NK-92 treated with Interleukin-12 subunit alpha and Interleukin-12 subunit beta, amount 100 ng/mL, for 24 hours (cell line): ENCODE measurements at regions not wholly inside any gene's neighbourhood (a gene's known extent, or its start where the extent isn't known, plus 50 kb on each side); places are given as distances from the start of the nearest gene placed in this dataset.
"Not testable (repeated sequence)": the region's sequence is repeated elsewhere in the genome, so short reads cannot be mapped to it uniquely, and the experiment has no call there.

ENCODE experiments used
- DNase-seq: peaks from one replicate; lab custom pipeline; 2025; lab: John Stamatoyannopoulos, UW

DNA sequence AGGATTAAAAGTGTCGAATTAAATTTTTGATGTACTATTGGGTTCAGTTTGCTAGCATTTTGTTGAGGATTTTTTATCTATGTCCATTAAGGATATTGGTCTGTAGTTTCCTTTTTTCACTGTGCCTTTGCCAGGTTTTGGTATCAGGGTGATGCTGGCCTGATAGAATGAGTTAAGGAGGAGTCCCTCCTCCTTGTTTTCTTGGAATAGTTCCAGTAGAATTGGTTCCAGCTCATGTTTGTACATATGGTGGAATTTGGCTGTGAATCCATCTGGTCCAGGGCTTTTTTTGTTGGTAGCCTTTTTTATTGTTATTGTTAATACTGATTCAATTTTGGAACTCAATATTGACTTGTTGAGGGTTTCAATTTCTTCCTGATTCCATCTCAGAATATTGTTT lies 141.8 kb downstream of the SIM1 start:
- DNase-seq, result no peak

DNA sequence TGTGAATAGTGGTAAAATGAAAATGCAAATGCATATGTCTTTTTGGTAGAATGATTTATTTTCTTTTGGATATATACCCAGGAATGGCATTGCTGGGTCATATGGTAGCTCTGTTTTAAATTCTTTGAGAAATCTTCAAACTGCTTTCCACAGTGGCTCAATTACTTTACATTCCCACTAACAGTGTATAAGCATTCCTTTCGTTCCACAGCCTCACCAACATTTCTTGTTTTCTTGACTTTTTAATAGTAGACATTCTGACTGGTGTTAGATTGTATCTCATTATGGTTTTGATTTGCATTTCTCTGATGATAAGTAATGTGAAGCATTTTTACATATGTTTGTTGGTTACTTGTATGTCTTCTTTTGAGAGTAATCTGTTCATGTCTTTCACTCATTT lies 144.0 kb downstream of the SIM1 start:
- no peak for DNase-seq

DNA sequence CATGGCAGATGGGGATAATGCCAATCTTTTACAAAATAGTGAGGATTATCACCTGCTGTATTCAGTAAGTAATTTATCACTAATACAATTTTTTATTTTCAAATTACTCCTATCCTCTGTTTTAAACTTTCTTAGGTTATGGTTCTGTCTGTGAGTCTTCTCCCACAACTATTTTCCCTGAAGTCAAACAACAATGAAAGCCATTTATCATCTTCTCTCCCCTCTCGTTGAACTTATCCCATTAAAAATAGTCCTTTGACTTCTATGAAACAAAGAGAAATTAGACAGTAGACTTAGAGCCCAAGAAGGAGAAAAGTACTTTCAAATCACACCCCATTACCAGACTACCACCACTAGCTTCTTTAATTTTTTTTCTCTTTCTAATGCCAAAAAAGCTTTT lies 147.7 kb downstream of the SIM1 start:
- DNase-seq, result no peak

DNA sequence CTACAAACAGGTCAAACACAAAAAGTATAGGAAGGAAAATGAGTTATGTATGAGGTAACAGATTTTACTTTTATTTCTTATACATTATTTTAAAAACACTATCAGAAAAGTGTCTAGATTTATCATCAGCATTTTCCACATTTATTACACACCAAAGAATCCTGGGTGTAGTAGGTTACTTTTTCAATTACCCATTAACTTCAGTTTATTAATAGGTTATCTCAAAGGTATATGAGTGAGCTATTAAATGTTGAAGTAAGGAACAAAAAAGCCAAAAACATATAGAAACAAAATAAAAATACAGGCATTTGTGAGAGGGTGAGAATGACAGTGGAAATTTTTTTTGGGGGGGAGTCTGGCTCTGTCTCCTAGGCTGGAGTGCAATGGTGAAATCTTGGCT lies 150.5 kb downstream of the SIM1 start:
- no peak for DNase-seq

DNA sequence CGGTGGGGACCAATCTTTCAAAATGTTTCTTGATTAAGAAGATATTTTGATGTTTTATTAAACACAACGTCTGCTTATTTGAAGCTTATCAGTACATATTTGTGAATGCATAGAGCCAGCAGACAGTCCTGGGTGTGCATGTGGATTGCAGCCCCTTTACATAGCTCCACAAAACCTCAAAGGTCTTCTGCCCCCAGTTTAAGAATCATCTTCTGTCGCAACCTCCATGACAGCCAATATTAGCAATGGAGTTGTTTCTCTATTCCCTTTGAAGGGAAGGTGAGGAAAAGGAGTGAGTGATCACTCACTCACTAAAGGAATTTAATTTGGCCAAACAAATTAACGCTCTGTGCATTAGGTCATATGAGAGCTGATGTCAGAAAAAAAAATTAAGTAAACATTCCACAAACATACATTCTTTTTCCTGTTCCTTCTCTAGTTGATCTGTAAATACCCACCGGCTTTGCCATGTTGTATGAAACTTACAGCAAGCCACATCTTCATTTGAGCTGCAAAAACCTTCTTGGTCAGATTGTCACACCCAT lies 152.9 kb downstream of the SIM1 start:
- no peak for DNase-seq

DNA sequence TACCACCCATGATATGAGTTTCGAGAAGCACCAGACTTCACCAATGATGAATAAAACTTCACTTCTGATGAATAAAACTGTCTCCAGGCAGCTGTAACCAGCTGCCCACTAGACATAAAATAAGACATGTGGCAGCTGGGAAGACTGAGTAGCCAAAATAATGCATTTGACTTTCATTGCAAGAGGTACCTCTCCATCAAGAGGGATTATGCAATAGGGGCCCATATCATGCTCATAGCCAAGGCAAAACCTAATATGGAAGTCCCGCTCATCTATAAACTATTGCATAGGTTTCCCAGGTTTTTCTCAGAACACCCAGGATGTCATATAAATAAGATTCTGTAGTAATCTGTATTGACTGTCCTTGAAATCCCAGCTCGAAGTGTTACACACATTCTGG lies 155.5 kb downstream of the SIM1 start:
- DNase-seq, result no peak

DNA sequence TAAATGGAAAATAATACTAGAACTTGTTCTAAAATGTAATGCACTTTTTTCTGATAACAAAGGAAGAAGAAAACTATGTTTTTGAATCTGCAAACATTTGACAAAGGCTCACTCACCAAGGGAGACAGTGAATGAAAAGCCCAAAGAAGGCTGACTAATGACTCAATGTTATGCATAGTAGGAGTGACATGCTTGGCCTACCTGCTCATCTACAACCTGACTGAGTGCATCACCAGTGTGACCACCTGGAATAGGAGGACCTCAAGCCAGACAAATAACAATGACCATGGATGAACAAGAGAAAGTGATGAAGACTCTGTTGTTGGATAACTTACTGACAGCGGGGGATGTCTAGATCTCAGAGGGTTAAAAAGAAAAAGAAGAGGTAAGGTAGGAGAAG lies 157.2 kb downstream of the SIM1 start:
- DNase-seq, result no peak

DNA sequence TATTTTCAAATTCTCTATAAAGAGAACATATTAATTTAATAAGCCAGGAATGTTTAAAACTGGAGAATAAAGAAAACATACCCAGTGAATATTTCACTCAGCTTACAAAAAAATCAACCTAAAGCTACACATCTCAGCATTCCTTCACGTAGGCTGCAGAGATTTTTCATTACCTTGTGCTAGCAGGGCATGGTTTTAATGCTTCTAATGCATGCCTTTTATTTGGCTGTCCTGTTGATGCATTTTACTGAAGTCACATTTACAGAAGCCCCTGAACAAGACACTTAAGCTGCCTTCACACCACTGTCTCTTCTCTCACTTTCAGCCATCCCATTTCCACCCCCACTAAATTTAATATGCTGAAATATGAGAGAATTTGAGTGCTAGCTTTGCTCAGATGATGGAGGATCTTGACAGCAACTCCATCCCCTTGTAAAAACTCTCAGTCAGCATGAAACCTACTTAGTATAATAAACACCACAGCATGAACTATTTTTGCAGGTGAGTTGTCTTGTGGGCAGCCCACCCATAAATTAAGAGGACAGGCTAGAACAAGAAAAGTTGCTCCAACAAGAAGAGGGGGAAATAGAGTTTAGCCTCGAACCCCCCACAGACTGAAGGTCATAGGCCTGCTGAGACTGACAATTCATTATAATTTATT lies 159.4 kb downstream of the SIM1 start:
- no peak for DNase-seq

DNA sequence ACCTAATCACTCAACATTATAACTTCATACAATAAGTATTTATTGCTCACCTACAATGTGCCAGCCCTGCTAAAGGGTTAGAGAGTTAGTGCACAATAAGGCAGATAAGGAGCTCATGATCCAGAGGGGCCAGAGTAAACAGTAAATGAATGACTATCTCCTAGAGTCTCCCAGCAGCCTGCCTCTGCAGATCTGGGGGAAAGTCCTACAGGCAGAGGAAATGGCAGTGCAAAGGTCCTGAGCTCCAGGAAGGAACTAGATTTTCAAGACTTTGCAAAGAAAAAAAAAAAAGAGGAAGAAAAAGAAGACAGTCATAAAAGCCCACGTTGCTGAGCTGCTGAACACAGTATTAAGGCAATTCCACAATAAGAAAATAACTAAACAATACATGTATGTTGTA lies 160.1 kb downstream of the SIM1 start:
- no peak for DNase-seq

DNA sequence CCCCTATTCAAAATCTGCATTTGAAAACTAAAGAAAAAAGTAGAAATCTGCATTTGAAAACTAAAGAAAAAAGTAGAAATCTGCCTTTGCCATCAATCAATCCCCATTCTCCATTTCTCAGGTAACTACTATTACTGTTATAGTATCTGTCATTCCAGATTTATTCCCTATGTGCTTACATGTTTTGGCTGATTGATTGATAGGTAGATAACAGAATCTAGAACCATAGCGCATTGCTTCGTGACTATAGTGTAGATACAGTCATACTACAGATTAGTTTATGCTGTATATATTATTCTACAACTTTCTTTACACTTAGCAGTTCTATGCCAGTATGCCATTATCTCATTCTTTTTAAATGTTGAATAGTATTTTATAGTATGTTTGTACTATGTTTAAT lies 163.0 kb downstream of the SIM1 start:
- DNase-seq, result no peak

DNA sequence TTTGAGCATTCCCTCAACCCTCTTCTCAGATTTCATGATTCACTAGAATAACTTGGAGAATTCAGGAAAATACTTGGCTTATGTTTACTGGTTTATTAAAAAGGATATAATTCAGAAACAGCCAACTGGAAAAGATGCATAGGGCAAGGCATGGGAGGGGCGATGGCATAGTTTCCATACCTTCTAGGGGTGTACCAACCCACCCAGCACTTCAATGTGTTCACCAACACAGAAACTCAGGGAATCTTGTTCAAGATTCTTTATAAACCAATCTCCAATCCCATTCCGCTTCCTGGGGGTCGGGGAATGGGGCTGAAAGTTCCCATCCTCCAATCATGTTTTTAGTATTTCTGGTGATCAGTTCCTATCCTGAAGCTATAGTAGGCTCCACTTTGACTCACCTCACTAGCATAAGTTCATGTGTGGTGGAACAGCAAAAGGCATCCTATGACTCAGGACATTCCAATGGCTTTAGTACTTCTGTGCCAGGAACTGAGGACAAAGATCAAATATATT lies 164.4 kb downstream of the SIM1 start:
- DNase-seq, result no peak

DNA sequence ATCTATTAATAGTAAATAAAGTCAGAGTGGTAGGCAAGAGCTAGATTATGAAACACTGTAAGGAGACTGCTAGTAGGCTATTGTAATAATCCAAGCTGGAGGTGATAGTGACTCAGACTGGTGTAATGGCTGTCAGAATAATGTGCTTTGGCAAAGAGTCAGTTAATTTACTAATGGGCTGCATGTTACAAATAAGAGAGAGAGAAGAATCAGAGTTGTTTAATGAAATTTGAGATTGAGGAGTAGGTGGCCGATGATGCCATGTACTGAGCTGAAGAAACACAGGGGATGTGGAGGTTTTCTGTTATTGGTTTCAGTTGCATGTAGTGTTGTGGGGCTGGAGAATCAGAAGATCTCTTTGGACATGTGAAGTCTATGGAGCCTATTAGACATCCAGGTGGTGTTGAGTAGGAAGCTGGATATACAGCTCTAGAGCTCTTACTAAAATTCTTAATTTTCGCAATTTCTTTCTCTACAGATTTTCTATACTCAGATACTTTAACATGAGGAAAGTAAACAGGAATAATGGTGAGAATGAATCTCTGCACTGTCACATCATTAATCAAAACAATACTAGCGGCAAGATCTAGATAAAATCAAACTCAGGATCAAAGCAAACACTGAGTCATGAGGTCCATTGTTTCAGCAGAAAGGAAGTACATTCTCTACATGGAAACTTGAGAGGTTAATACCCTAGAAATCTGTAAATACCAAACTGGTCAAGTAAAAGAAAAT lies 167.7 kb downstream of the SIM1 start:
- DNase-seq, result no peak

DNA sequence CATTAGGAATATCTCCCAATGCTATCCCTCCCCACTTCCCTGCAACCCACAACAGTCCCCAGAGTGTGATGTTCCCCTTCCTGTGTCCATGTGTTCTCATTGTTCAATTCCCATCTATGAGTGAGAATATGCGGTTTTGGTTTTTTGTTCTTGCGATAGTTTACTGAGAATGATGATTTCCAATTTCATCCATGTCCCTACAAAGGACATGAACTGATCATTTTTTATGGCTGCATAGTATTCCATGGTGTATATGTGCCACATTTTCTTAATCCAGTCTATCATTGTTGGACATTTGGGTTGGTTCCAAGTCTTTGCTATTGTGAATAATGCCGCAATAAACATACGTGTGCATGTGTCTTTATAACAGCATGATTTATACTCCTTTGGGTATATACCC lies 169.5 kb downstream of the SIM1 start:
- not testable (repeated sequence) for DNase-seq

DNA sequence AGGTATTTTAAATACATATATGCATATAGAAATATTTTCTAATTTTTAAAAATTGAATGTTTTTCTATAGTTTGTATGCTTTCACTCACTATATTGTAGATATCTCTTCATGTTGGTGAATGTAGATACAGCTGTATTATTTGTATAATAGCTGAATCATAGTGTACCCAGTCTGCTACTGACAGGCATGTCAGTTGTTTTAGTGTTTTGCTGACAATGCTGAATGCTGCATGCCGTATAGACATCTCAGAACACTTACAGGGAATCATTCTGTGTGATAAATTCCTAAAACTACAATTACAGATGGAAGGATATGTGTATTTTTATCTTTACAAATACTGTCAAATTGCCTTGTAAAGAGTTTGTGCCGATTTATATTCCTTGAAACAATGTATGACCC lies 175.4 kb downstream of the SIM1 start:
- DNase-seq, result no peak

DNA sequence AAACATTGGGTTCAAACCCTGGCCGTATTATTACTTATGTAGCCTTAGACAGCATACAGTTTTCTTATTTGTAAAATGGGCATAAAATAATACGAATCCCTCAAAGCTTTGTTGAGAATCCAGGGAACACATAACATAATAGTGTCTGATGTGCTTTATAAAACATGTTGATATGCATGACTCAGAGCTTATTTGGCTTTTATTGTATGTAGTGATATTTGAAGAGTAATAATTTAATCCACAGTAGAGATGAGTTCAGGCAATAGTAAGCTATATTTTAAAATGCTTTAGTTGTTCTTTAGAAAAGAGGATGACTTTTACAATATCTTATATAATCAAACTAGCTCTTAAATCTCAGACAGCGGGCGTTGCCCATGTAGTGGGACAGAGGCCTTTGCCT lies 176.4 kb downstream of the SIM1 start:
- no peak for DNase-seq

DNA sequence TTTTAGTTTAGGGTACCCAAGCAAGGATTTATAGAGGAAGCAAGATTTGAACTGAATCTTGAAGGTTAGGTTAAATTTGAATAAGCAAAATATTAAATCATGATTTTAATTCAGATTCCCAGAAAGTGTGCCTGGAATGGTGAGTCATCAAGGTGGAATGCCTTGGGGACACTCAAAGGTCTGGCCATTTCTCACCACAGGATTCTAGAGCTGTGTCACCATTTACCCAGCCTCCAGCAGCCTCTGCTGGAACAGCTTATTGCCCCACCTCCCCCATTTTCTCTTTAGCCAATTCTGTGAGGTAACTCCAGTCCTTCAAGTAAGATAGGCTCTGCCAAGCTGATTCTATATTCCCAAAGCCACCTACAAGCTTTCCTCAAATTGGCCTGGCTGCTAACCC lies 181.4 kb downstream of the SIM1 start:
- DNase-seq, result no peak

DNA sequence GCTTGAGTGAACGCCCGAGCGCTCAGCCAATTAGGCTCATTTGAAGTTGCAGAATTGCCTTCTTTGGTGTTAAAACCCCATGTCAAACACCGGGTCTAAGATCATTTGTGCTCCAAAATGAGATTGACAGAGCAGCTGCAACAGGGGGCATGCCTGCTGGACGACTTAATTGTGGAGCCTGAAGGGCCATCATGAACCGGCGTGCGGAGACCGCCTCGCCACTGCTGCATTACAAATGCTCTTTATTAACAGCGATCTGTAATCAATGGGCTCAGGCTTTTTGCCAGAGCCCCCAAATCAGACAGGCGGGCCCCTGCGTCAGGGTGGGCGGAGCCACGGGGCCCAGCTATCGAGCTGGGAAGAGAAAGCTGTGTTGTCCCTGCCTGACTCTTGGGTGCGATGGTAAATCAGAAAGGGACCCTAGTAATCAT lies 183.2 kb downstream of the SIM1 start:
- no peak for DNase-seq

DNA sequence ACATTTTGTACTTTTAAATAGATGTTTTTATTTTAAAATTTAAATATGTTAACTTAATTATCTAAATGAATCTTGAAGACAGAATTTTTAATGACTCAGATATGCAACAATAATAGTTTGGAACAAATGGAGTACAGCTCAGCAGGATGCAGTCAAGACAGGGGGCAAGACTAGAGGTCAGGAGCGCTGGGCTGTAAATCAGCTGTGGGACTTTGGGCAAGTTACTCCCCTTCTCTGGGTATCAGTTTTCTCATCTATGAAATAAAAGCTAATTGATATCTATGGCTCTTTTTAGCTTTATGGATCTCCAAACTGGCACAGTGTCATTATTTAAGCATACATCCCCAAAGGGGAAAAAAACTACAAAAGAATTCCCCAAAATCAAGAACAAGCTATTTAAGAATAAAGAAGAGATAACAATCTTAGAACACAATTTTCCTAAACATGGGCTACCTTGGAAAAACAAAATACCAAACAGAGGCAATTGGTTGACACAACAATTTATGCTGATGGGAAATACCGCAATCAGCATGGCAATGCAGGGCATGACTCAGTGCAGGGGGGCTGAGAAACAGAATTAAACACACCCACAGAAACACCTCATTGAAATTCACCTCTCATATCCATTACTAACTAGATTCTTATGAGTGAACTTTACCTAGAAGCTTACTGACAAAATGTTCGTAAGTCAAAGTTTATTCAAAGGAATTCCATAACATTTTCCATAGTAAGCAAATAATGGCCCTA lies 188.2 kb downstream of the SIM1 start:
- DNase-seq, result no peak

DNA sequence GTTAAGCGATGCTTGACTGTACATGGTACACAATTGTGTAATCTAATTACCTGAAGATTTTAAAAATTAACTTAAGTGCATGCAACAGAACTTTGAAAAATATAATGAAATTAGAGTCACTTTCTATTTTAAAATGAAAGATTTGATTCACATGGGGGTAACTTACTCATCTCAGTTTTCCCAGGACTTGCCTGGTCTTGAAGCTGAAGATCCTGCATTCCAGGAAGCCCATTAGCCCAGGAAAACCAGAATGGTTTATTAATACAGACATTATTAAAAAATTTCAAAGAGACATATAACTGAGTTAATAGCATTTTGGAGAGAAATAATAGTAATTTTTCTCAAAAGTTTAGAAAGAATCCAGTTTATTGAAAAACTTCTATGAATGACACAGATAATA lies 190.6 kb downstream of the SIM1 start:
- DNase-seq, result no peak

DNA sequence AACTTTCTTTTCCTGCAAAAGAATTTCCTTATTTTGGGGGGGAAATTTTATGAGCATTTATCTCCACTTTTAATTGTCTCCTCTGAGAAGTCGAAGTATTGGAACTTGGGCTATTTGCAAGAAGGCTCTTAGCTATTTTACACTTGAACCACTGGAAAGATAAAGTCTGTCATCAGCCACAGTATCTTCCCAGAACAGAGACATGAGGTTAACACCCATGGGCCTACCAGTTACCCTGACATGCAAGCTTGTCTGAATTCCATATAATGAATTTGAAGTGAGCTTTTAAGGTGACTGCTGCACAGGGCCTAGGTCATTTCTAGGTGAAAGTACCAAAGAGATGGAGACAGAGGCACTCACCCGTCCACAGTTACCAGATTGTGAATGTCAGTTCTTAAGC lies 193.1 kb downstream of the SIM1 start:
- DNase-seq, result no peak

DNA sequence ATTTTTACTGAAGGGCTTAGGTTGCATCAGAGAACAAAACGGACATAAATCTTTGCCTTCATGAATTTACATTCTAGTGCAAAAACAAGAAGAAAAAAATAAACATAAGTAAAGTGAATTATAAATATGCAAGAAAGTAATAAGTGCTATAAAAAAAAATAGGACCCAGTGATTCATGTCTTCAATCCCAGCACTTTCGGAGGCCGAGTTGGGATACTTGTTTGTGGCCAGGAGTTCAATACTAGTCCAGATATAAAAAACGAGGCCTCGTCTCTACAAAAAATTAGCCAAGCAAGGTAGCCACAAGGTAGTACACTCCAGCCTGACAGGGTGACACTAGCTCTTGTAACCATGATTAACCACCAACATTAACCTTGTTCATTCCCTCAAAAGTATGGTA lies 193.5 kb downstream of the SIM1 start:
- DNase-seq, result no peak

DNA sequence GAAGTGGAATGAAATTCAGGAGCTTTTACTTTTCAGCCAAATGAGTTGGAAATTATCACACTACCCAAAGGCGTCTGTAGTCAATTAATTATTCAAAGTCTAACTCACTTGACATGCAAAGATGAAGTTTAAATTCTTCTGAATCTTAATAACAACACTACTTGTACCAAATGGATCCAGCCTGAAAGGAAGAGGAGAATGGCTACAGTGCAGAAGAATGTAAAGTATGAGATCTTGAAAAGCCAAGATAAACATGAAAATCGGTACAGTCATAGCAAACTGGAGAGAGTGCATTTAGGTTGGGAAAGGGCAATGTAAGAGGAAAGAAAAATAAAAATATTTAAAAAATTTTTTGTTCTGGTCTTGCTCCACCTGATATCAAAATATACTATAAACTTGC lies 195.5 kb downstream of the SIM1 start:
- DNase-seq, result no peak

DNA sequence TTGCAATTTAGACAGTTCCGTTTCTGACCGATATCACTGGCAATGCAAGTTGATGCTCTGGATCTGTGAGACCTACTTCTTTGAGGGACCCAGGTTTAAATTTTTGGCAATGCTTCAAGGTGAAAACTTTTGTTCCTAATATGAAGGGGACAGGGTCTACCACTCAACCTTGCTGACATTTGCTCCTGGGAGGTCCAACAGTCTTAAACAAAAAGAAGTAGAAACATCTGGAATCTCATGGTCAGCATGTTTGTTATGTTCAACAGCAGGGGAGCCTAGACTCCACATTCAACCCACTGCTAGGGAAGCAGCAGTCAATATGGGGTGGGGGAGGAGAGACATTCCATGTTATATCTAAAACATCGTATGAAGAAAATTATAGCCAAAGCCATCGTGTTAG lies 196.4 kb downstream of the SIM1 start:
- no peak for DNase-seq
